Endometrial microvascular endothelial cells (primary cell): ENCODE measurements at regions not wholly inside any gene's neighbourhood (a gene's known extent, or its start where the extent isn't known, plus 50 kb on each side); places are given as distances from the start of the nearest gene placed in this dataset.
"Not testable (repeated sequence)": the region's sequence is repeated elsewhere in the genome, so short reads cannot be mapped to it uniquely, and the experiment has no call there.

Experiments
- in situ Hi-C: cut with HindIII; loops from 2 replicates; pipeline ENCODE4 v1.10.0; 2017; ENCODE audit warnings: low sequenced_read_pairs, low pct_unique_long_range_greater_than_20kb; ENCODE audit errors: inconsistent ontology term

GRCh38 chr6:21856844-21857243, 263.3 kb downstream of the SOX4 start:
- in situ Hi-C loops = no loop called here

- in situ Hi-C loops = no loop called here
Measured at GRCh38 chr6:21858076-21858475, 264.5 kb downstream of the SOX4 start.

- in situ Hi-C loops = no loop called here
Measured at GRCh38 chr6:21859193-21859735, 265.7 kb downstream of the SOX4 start.

- in situ Hi-C loops = no loop called here
Measured at GRCh38 chr6:21861942-21862341, 268.4 kb downstream of the SOX4 start.

GRCh38 chr6:21864206-21864605, 270.7 kb downstream of the SOX4 start:
- in situ Hi-C loops = no loop called here

GRCh38 chr6:21868226-21868625, 274.7 kb downstream of the SOX4 start:
- in situ Hi-C loops = no loop called here

- in situ Hi-C loops = no loop called here
Measured at GRCh38 chr6:21869085-21869771, 275.7 kb downstream of the SOX4 start.

- in situ Hi-C loops = no loop called here
Measured at GRCh38 chr6:21870076-21870730, 276.7 kb downstream of the SOX4 start.

- in situ Hi-C loops = no loop called here
Measured at GRCh38 chr6:21871831-21872230, 278.3 kb downstream of the SOX4 start.

- in situ Hi-C loops = no loop called here
Measured at GRCh38 chr6:21872749-21873148, 279.2 kb downstream of the SOX4 start.

- in situ Hi-C loops = no loop called here
Measured at GRCh38 chr6:21873562-21873961, 280.0 kb downstream of the SOX4 start.

- in situ Hi-C loops = no loop called here
Measured at GRCh38 chr6:21874372-21874771, 280.8 kb downstream of the SOX4 start.

- in situ Hi-C loops = not testable (repeated sequence)
Measured at GRCh38 chr6:21877037-21877436, 283.5 kb downstream of the SOX4 start.

- in situ Hi-C loops = not testable (repeated sequence)
Measured at GRCh38 chr6:21880249-21880648, 286.7 kb downstream of the SOX4 start.

GRCh38 chr6:21881969-21882465, 288.5 kb downstream of the SOX4 start:
- in situ Hi-C loops = no loop called here

GRCh38 chr6:21883595-21884328, 290.2 kb downstream of the SOX4 start:
- in situ Hi-C loops = no loop called here

- in situ Hi-C loops = no loop called here
Measured at GRCh38 chr6:21885111-21885510, 291.6 kb downstream of the SOX4 start.

GRCh38 chr6:21885532-21886114, 292.1 kb downstream of the SOX4 start:
- in situ Hi-C loops = no loop called here

- in situ Hi-C loops = no loop called here
Measured at GRCh38 chr6:21886542-21887151, 293.1 kb downstream of the SOX4 start.
